HCEC 1CT (cell line): ENCODE measurements at regions not wholly inside any gene's neighbourhood (a gene's known extent, or its start where the extent isn't known, plus 50 kb on each side); places are given as distances from the start of the nearest gene placed in this dataset.

Experiments used
- DNase-seq: peaks from one replicate; pipeline ENCODE4 v3.0.0-alpha.2; 2017

GRCh38 chr2:228701506-228701905, 520.0 kb upstream of the SPHKAP start:
- no peak for DNase-seq

DNA sequence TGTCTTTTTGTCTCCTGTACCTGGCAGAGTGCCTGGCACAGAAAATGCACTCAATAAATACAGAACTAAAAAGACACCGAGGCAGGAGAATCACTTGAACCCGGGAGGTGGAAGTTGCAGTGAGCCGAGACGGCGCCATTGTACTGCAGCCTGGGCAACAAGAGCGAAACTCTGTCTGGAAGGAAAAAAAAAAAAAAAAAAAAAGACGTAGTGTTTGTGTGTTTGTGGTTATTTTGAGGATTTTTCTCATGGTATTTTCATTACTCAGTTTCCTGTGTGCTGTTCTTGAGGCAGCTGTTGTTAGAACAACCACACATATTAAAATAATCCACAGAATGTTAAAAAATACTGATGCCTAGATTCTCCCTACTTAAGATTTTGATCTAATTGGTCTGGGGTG, 519.2 kb upstream of the SPHKAP start:
- peak; percentile 81 for DNase-seq

DNA sequence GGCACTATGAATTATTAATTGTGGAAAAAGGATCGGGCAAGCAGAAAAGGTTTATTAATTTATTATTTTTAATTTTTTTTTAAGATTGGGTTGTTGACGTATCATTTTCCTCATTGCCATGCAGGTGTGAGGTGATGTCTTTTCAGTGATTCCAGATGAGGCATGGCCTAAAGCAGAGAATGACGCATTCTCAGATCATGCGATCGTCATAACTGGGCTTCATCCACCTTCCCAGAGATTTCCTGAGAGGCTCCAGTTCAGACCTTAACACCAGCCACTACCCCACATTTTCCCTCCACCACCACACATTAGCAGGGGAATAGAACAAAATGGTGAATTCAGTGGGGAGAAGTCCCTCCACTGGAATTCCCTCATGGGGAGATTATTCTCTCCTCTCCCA, 518.4 kb upstream of the SPHKAP start:
- DNase-seq, result no peak

DNA sequence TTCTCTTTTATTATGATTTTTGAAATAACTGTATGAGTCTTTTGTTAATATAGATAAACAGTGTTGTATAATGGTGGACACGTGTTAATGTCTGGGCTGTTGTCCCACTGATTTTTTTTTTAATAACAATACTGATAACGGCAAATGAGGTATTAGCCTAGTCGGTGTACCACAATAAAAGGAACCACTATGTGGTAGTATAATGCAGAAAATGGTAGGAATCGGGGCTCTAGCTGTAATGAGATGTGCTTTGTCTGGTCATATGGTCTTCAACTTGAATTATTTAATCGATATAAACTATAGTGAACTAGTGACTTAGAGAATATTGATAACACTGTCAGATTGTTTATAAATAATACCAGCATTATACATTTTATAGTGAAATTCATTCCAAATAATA, 517.9 kb upstream of the SPHKAP start:
- peak; percentile 58 for DNase-seq

- DNase-seq, result no peak
Observed at GRCh38 chr2:228698963-228699362, 517.5 kb upstream of the SPHKAP start.

DNA sequence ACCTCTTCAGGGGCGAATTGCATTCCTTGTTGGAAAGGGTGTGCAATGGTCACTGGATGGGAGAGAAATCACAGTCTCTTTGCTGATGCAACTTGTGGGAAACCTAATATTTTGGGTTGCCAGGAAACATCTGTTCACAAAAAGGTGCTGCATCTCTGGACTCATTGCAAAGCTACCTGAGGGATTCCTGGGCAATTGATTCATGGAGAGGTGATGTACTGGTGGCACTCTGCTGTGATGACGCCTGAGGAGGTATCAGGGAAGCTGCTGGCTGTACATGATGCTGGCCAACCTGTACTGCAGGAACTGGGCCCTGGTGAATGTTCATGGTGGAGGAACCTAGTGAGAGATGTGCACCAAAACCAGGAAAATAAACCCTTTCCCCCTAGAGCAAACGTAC, 516.0 kb upstream of the SPHKAP start:
- no peak for DNase-seq

DNA sequence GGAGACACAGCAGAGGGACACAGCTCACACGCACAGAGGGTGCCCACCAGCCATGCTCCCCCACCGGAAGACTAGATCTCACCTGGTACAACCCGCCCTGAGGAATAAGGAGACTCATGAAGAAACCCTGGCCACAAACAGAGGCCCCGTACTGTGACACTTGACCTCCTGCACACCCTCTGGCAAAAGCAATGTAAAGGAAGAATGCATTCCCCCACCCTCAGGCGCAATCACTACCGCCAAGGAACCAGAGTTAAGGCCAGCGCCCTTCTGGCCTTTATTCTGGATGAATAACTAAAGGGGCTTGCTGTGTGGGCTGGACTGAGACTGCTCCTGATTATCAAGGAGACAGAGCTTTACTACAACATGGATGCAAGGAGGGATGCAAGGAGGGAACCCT, 509.2 kb upstream of the SPHKAP start:
- no peak for DNase-seq

DNA sequence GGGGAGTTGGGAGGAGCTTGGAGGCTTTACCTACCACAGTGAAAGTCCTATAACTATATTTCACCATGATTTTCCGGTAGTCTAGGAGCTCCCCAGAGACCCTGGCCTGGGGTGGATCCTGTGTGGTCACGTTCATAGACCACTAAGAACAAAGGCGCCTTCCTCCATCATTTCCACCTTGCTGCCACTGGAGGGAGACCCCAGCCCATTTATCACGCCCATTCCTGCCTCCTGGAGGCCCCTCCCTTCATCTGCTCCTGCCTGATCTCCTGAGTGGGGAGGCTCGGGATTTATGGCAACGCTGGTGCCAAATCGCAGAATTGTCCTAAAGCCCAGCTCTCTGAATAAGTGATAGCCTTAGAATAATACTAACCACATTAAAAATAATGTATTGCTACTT, 507.6 kb upstream of the SPHKAP start:
- no peak for DNase-seq

DNA sequence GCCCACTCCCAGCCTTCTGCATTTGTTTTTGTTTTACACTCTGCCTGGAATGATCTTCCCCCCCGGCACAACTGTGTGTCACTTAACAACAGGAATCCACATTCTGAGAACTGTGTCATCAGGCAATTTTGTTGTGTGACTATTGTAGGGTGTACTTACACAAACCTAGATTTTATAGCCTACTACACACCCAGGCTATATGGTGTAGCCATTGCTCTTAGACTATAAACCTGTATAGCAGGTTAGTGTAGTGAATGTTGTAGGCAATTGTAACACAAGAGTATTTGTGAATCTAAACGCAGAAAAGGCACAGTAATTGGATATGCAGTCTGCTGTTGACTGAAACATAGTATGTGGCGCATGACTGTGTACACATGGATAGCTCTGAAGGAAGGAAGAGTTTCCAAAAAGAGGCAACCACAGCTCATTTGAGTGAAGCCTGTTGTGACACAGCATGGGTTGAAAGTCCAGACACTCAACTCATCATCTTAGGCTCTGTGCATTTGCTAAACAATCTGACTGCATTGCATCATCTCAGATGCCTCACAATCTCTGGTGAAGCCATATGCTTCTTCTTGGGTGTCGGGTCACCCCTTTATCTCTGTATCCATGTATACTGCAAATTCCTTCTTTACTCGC, 506.6 kb upstream of the SPHKAP start:
- DNase-seq, result peak; percentile 67

GRCh38 chr2:228681979-228682378, 500.5 kb upstream of the SPHKAP start:
- no peak for DNase-seq

DNA sequence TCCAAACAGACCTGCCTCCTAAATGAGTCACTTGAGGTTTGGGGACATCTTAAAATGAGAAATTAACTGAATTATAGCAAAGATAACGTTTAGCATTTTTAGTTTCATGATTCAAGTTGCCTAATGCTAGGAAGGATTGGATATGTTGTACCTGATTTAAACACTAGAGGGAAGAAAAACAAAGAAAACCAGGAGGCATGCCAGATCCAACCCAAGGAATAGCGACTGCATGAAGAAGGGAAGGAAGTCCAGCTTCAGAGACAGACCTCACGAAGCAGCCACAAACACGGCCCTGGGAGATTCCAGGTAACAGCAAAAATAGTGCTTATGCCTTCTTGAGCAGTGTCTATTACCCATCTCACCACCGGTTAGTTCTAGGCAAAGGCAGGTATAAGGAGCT, 499.9 kb upstream of the SPHKAP start:
- DNase-seq, result peak; percentile 68

DNA sequence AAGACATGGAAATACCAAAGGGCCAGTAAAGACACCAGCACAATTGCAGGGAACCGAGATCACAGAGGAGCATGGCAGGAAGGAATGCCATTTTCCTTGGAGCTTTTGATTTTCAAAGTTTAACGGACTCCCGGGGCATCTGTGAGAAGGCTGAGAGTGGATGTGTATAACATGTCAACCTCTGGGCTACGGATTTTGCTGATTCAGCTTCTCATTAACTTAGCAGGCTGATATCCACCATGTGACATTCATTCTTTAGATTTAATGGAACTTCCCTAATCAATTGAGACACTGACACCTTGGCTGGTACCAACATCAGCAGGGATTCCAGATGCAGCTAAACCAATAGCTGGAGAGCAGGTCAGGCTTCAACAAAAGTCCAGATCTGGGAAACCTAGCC, 496.6 kb upstream of the SPHKAP start:
- DNase-seq, result no peak

DNA sequence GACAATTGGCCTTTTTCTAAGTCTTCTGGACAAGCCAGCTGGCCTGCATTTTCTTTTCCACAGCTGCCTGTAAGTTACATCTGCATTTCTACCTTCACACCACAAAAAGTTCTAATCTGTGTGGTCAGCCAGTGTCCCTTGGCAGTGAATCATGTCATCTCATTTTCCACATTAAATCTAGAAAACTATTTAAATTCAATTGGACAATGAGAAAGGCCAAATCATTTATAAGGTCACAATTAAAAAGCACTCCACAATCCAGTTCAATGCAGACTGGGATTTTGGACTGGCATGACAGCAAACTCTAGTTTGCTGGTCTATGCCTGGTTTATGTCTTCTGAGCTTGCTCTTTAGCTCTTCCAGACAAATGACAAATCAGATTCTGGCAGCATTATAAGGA, 494.2 kb upstream of the SPHKAP start:
- DNase-seq, result no peak

DNA sequence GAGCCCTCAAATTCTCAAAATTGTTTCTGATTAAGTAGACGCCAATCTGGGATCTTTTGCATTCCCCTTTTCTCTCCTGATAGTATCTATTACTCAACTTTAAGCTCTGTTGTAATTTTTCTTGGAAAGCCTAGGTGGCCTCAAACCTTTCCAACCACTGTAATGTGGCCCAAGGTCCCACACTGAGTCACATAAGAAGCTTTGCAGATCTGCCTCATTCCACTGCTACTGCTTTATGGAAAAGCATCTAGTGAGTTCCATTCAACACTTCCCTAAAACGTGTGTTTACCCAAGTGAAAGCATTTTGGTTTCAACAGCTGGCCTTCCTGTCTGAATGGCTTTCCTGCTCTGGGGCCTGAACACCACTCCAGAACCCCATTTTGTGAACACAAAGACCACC, 493.6 kb upstream of the SPHKAP start:
- DNase-seq, result peak; percentile 66

- DNase-seq, result no peak
Observed at GRCh38 chr2:228673876-228674554, 492.5 kb upstream of the SPHKAP start.

- DNase-seq, result no peak
Observed at GRCh38 chr2:228669690-228670089, 488.2 kb upstream of the SPHKAP start.

DNA sequence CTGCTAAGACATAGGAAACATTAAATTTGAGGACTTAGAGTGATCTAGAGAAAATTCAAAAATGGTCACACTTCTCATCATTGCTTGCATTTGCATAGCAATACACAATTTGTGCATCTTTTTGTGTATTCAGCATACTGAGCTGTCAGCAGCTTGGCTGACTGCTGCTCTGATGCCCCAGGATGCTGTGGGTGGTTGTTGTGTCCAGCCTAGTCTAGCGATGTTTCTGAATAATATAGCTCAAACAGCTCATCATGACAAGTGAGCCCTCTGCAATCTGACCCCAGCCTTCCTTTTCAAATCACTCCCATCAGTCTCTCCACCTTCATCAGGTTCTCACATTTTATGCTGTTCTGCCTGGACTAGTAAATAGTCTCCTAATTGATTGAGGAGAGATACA, 483.7 kb upstream of the SPHKAP start:
- no peak for DNase-seq

- peak; percentile 93 for DNase-seq
Observed at GRCh38 chr2:228658998-228659397, 477.5 kb upstream of the SPHKAP start.

GRCh38 chr2:228657807-228658402, 476.4 kb upstream of the SPHKAP start:
- DNase-seq, result peak; percentile 46

DNA sequence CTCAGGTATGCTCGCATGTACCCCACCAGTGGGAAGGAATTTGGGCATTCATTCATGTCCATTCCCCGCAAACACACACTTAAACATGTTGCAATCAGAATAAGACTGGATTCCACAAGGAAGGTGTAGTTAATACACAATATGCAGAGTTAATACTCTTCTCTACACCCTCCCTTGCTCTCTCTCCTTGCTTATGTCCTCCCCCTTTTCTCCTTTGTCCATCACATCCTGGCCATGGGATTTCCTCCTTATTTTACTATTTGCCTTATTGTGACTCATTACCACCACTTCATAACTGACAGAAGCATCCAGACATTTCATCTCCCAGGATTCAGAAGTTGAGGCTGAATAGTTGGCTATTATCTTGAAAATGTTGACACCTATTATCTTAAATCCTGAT, 473.8 kb upstream of the SPHKAP start:
- DNase-seq, result peak; percentile 31

DNA sequence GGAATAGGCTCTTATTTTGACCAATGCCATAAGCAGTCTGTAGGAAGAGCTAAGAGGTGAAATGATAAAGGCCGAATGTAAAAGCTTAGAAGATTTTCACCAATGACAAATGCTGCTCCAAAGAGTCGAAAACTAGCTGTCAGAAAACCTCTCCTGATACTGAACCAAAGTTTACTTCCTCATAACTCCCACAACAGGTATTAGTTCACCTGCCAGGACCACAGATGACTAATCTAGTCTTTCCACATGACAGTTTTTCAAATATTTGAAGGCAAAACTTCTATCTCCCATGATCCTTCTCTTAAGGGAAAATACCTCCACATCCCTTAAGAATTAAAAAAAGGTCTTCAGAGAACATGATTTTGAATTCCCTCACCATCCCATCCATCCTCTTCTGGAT, 473.2 kb upstream of the SPHKAP start:
- DNase-seq, result no peak

GRCh38 chr2:228653884-228654283, 472.4 kb upstream of the SPHKAP start:
- DNase-seq, result no peak

GRCh38 chr2:228652366-228652765, 470.9 kb upstream of the SPHKAP start:
- peak; percentile 49 for DNase-seq

DNA sequence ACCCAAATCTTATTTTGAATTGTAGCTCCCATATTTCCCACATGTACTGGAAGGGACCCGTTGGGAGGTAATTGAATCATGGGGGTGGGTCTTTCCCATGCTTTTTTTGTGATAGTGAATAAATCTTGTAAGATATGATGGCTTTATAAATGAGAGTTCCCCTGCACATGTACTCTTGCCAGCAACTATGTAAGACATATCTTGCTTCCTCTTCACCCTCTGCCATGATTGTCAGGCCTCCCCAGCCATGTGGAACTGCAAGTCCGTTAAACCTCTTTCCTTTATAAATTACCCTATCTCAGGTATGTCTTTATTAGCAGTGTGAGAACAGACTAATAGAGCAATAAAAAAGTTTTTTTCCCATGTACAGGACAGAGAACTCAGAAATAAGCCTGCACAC, 468.4 kb upstream of the SPHKAP start:
- DNase-seq, result no peak

DNA sequence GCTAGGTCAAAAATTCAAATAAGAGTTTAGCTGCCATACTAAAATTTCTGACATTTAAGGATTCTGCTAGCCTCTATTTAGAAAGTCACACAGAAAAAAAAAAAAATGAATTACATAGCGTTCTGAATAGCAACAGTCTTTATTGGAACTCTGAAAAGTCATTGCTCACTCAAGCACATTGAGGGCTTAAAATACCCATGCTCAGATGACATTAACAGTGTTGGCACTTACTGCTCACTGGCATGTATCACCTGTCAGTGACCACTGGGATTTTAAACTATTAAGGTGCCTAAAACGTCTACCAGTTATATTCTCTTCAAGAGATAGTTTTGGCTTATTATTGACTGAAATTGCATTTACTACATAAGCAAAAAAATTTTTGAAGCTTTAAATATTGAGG, 468.0 kb upstream of the SPHKAP start:
- no peak for DNase-seq
